Gastrocnemius medialis (tissue), 4 donors: ENCODE measurements at regions not wholly inside any gene's neighbourhood (a gene's known extent, or its start where the extent isn't known, plus 50 kb on each side); places are given as distances from the start of the nearest gene placed in this dataset.

Source experiments
- ATAC-seq, 2 donors: fragments of 150-250 bp; one replicate each; pipeline ENCODE4 v1.9.1; 2016
- DNase-seq, 2 donors: peaks; one replicate each; pipeline ENCODE4 v3.0.0-alpha.2; 2019
- H3K27ac ChIP-seq, 4 donors: fragments of 200-600 bp; sonication (generic); 1 replicate in 1 of 4; 2 replicates in 3 of 4; pipeline ENCODE4 v1.5.1; 2016 to 2018; ENCODE audit warnings: mild to moderate bottlenecking in 2 of 4, moderate library complexity in 1 of 4
- H3K27me3 ChIP-seq, 3 donors: fragments of 200-600 bp; sonication (generic) in 2 of 3; 1 replicate in 1 of 3; 2 replicates in 2 of 3; pipeline versions ENCODE4 v1.5.1 to v1.6.0; 2016 to 2019; ENCODE audit warnings: mild to moderate bottlenecking in 1 of 3, moderate library complexity in 1 of 3
- H3K36me3 ChIP-seq, 2 donors: fragments of 200-600 bp; sonication (generic) in 1 of 2; one replicate each; pipeline ENCODE4 v1.5.1; 2017 to 2018
- H3K4me1 ChIP-seq, 2 donors: fragments of 200-600 bp; sonication (generic) in 1 of 2; one replicate each; pipeline ENCODE4 v1.5.1; 2016 to 2017; ENCODE audit warnings: mild to moderate bottlenecking in 2 of 2
- H3K4me3 ChIP-seq, 4 donors: fragments of 200-600 bp; sonication (generic) in 3 of 4; 1 replicate in 1 of 4; 2 replicates in 3 of 4; pipeline ENCODE4 v1.5.1; 2016 to 2019; ENCODE audit warnings: mild to moderate bottlenecking in 2 of 4
- H3K9me3 ChIP-seq, 3 donors: fragments of 200-600 bp; sonication (generic) in 2 of 3; 1 replicate in 1 of 3; 2 replicates in 2 of 3; pipeline ENCODE4 v1.5.1; 2016 to 2019
- POLR2A ChIP-seq, 2 donors: fragments of 450-650 bp; IDR thresholded peaks; one replicate each; pipeline ENCODE4 v1.6.1; 2017; ENCODE audit warnings: antibody characterized with exemption in 2 of 2, mild to moderate bottlenecking in 2 of 2, moderate library complexity in 2 of 2
- in situ Hi-C, 4 donors: fragments of 200-750 bp; cut with MboI; loops; one replicate each; pipeline versions ENCODE4 v1.15.0 to v1.8.0; 2017; ENCODE audit warnings: low sequenced_read_pairs in 4 of 4
- intact Hi-C: fragments of 100-400 bp; cut with DNase I; formaldehyde crosslinking; loops from one replicate; pipeline ENCODE4 v1.15.1; 2023; ENCODE audit warnings: low total_unique reads
- TF ChIP-seq, protein P1 (sequence below), 5 experiments: fragments of 450-650 bp in 3 of 5; fragments of 200-600 bp in 2 of 5; sonication (generic) in 2 of 5; IDR thresholded peaks in 4 of 5; conservative IDR thresholded peaks in 1 of 5; 1 replicate in 4 of 5; 2 replicates in 1 of 5; pipeline ENCODE4 v1.5.1; 2016 to 2019; ENCODE audit warnings: antibody characterized with exemption in 5 of 5, mild to moderate bottlenecking in 3 of 5, moderate library complexity in 3 of 5

DNA sequence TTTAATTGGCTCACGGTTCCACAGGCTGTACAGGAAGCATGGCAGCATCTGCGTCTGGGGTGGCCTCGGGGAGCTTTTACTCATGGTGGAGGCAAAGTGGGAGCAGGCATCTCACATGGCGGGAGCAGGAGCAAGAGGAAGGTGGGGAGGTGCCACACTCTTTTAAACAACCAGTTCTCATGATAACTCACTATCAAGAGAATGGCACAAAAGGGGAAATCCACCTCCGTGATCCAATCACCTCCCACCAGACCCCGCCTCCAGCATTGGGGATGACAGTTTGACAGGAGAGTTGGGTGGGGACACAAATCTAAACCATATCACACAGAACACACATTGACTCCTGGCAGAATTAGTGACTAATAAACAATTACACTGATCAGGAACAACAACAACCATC, 68.6 kb upstream of the ACKR3 start:
- no peak for DNase-seq
- H3K27ac ChIP-seq, result no peak overlapping the region
- no peak for TF ChIP-seq POLR2A (IDR thresholded peaks at IDR 0.05)
- TF ChIP-seq, protein P1, sequence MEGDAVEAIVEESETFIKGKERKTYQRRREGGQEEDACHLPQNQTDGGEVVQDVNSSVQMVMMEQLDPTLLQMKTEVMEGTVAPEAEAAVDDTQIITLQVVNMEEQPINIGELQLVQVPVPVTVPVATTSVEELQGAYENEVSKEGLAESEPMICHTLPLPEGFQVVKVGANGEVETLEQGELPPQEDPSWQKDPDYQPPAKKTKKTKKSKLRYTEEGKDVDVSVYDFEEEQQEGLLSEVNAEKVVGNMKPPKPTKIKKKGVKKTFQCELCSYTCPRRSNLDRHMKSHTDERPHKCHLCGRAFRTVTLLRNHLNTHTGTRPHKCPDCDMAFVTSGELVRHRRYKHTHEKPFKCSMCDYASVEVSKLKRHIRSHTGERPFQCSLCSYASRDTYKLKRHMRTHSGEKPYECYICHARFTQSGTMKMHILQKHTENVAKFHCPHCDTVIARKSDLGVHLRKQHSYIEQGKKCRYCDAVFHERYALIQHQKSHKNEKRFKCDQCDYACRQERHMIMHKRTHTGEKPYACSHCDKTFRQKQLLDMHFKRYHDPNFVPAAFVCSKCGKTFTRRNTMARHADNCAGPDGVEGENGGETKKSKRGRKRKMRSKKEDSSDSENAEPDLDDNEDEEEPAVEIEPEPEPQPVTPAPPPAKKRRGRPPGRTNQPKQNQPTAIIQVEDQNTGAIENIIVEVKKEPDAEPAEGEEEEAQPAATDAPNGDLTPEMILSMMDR (IDR thresholded peaks at IDR 0.05 in 4 of 5, conservative IDR thresholded peaks at IDR 0.05 in 1 of 5), result no peak
- H3K4me1 ChIP-seq, result no peaks in the 10 kb centered on the region
- intact Hi-C loops (no loop called here), in situ Hi-C loops (no loop called here)
- no peaks in the 10 kb centered on the region for H3K9me3 ChIP-seq
- H3K36me3 ChIP-seq, result no peaks in the 10 kb centered on the region
- no peak for ATAC-seq
- no peak overlapping the region for H3K4me3 ChIP-seq
- H3K27me3 ChIP-seq, result peaks cover 0 to 14% (median 4%) of the 10 kb centered on the region in 3 donors

DNA sequence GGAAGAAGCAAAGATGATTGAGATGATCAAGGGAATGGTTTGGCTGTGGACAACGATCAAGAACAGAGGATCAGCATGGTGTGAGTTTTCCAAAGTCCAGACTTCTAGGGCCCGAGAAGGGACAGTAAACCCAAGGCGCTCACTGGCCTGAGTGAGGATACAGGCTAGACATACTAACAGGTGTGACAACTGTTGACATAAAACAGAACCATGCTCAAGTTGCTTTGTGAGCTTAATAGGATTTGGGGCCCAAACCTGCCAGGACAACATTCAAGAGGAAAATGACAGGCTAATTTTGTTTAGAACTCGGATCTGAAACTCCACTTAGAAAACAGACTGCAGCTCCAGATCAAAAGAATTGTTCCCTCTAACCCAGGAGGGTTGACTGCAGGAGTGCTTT, 68.1 kb upstream of the ACKR3 start:
- DNase-seq (no peak), ATAC-seq (no peak)
- no peak overlapping the region for H3K27ac ChIP-seq
- TF ChIP-seq POLR2A (IDR thresholded peaks at IDR 0.05), result no peak
- TF ChIP-seq, protein P1 (IDR thresholded peaks at IDR 0.05 in 4 of 5, conservative IDR thresholded peaks at IDR 0.05 in 1 of 5), result no peak
- no peaks in the 10 kb centered on the region for H3K4me1 ChIP-seq
- in situ Hi-C loops (no loop called here), intact Hi-C loops (no loop called here)
- H3K36me3 ChIP-seq, result no peaks in the 10 kb centered on the region
- H3K27me3 ChIP-seq, result peaks cover 4 to 19% (median 9%) of the 10 kb centered on the region in 3 donors
- H3K4me3 ChIP-seq, result no peak overlapping the region
- no peaks in the 10 kb centered on the region for H3K9me3 ChIP-seq

DNA sequence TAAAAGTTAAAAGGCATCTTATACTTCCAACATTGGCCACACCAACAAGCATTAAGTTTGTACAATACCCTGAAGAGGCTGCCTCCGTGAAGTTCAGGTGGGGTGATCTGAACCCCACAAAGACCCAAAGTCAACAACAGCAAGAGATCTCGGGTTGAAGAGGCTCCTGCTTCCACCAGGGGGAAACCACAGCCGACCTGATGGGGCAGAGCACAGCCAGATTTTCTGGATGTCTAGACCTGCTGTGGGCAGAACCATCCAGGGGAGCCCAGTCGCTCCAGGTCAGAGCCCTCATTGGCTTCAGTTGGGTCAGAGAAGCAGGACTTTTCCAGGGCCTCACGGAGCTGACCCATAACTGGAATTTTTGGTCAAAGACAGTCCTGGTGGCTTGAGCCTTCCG, 66.5 kb upstream of the ACKR3 start:
- in situ Hi-C loops, result no loop called here
- Histone ChIP-seq H3K4me3 (no peak overlapping the region), H3K4me1 (no peaks in the 10 kb centered on the region), H3K27ac (no peak overlapping the region), H3K9me3 (no peaks in the 10 kb centered on the region), H3K27me3 (peaks cover 13 to 31% (median 22%) of the 10 kb centered on the region in 3 donors), H3K36me3 (no peaks in the 10 kb centered on the region)
- DNase-seq (no peak), ATAC-seq (no peak)
- intact Hi-C loops, result no loop called here
- TF ChIP-seq POLR2A (IDR thresholded peaks at IDR 0.05), result no peak
- TF ChIP-seq, protein P1 (IDR thresholded peaks at IDR 0.05 in 4 of 5, conservative IDR thresholded peaks at IDR 0.05 in 1 of 5), result no peak

DNA sequence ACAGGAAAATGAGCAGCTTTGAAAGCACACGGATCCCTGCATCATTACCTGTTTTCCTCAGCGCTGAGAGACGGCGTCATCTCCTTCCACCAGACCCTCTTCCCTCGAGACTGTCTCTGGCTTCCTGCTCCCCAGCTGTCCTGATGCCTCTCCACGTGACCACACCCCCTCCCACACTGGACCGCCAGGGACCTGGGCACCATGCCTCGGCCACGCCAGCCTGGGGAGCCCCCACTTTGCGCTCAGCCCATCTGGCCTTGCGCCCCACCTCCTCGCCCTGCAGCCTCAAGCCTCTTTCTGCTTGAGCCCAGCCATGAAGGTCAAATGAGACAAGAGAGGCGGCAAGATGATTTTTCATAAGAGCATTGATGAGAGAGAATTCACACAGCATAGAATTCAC, 66.0 kb upstream of the ACKR3 start:
- TF ChIP-seq, protein P1 (IDR thresholded peaks at IDR 0.05 in 4 of 5, conservative IDR thresholded peaks at IDR 0.05 in 1 of 5), result no peak
- TF ChIP-seq POLR2A (IDR thresholded peaks at IDR 0.05), result no peak
- Histone ChIP-seq H3K36me3 (no peaks in the 10 kb centered on the region), H3K27ac (no peak overlapping the region), H3K4me1 (no peaks in the 10 kb centered on the region), H3K27me3 (peaks cover 13 to 35% (median 24%) of the 10 kb centered on the region in 3 donors), H3K9me3 (no peaks in the 10 kb centered on the region), H3K4me3 (no peak overlapping the region)
- in situ Hi-C loops, result no loop called here
- intact Hi-C loops, result no loop called here
- ATAC-seq, result no peak
- no peak for DNase-seq

DNA sequence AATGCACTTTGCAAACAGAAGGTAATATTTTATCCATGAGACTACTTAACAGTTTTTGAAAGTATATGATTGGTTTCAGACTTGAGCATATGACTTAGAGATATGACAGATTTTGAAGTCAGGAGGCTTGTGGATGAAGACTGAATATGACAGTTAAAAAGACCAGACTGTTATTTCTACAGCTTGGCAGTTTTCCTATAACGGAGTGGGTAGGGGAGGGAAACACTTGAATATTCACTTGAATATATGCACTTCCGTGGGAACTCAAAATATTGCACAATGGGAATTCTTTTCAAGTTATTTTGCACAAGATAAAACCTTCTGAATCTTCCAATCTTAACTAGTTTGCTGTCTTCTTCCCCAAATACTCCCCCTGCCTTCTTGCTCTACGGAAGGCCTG, 64.6 kb upstream of the ACKR3 start:
- Histone ChIP-seq H3K9me3 (no peaks in the 10 kb centered on the region), H3K4me3 (no peak overlapping the region), H3K27me3 (peaks cover 13 to 41% (median 24%) of the 10 kb centered on the region in 3 donors), H3K4me1 (no peaks in the 10 kb centered on the region), H3K27ac (no peak overlapping the region), H3K36me3 (no peaks in the 10 kb centered on the region)
- ATAC-seq (no peak), DNase-seq (no peak)
- TF ChIP-seq POLR2A (IDR thresholded peaks at IDR 0.05), result no peak
- TF ChIP-seq, protein P1 (IDR thresholded peaks at IDR 0.05 in 4 of 5, conservative IDR thresholded peaks at IDR 0.05 in 1 of 5), result no peak
- in situ Hi-C loops (no loop called here), intact Hi-C loops (no loop called here)
